Rectal smooth muscle tissue (tissue), 1 donor: ENCODE measurements at regions not wholly inside any gene's neighbourhood (a gene's known extent, or its start where the extent isn't known, plus 50 kb on each side); places are given as distances from the start of the nearest gene placed in this dataset.
"Not testable (repeated sequence)": the region's sequence is repeated elsewhere in the genome, so short reads cannot be mapped to it uniquely, and the experiment has no call there.

Experiments used
- H3K27ac ChIP-seq: one replicate; pipeline ENCODE4 v1.7.0; 2013; ENCODE audit warnings: low read depth, low read length, inconsistent platforms
- H3K27me3 ChIP-seq: one replicate; pipeline ENCODE4 v1.7.0; 2013; ENCODE audit warnings: low read length; ENCODE audit not compliant: control insufficient read depth, insufficient read depth
- H3K36me3 ChIP-seq: one replicate; pipeline ENCODE4 v1.7.0; 2013; ENCODE audit warnings: low read length; ENCODE audit not compliant: control insufficient read depth, insufficient read depth
- H3K4me1 ChIP-seq: one replicate; pipeline ENCODE4 v1.7.0; 2013; ENCODE audit warnings: low read length; ENCODE audit not compliant: control insufficient read depth, insufficient read depth
- H3K4me3 ChIP-seq: one replicate; pipeline ENCODE4 v1.7.0; 2013; ENCODE audit warnings: low read length
- H3K9ac ChIP-seq: one replicate; pipeline ENCODE4 v1.7.0; 2013; ENCODE audit warnings: low read length

DNA sequence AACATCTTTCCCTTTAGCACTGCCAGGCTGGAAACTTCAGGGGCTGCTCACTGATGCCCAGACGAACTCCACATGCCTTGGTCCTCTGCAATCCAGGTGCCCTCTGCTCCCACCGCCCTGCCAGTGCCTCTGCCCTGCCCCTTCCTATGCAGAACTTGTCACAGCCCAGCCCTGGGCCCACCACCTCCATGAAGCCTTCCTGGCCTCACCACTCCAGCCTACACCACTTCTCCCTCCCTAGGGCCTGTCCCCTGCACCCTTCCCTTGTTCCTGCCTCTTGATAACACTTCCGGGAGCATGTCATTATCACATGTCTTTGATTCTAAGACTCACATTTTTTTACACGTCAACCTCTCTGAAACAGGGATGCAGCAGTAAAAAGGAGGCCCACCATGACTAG is 627.2 kb downstream of the UQCRFS1 start:
- H3K4me1 ChIP-seq: no peaks in the 10 kb centered on the region
- no peak overlapping the region for H3K9ac ChIP-seq

GRCh38 chr19:28583713-28584112 is 629.2 kb downstream of the UQCRFS1 start:
- no peaks in the 10 kb centered on the region for H3K27me3 ChIP-seq
- no peaks in the 10 kb centered on the region for H3K36me3 ChIP-seq
- H3K4me3 ChIP-seq: no peak overlapping the region
- H3K27ac ChIP-seq: no peak overlapping the region
- H3K4me1 ChIP-seq: no peaks in the 10 kb centered on the region
- H3K9ac ChIP-seq: no peak overlapping the region

More for the DNA sequence above, 627.2 kb downstream of the UQCRFS1 start:
- Histone ChIP-seq H3K27me3 (no peaks in the 10 kb centered on the region), H3K27ac (no peak overlapping the region), H3K4me3 (no peak overlapping the region), H3K36me3 (no peaks in the 10 kb centered on the region)

DNA sequence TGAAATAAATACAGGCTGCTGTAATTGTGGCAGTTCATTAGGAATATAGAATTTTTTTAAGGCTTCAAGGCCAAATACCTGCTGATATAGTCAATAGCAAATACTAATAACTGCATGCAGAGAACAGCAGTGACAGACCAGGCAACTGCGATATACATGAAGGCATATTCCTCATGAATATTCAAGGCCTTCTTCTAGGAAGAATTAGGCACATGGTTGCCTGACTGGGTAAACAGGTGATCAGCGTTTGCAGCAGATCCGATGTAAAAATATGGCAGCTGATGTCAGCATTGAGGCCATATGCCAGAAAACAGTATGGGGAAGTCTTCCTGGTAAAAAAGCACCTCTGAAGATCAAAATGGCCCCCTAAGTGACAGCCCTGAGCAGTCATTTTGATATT is 629.7 kb downstream of the UQCRFS1 start:
- Histone ChIP-seq H3K36me3 (no peaks in the 10 kb centered on the region), H3K27me3 (no peaks in the 10 kb centered on the region)

GRCh38 chr19:28582796-28583195 is 630.2 kb downstream of the UQCRFS1 start:
- Histone ChIP-seq H3K4me1 (peaks cover under 1% of the 10 kb centered on the region), H3K27me3 (no peaks in the 10 kb centered on the region), H3K4me3 (no peak overlapping the region), H3K9ac (no peak overlapping the region), H3K27ac (no peak overlapping the region), H3K36me3 (no peaks in the 10 kb centered on the region)

More for the DNA sequence above, 629.7 kb downstream of the UQCRFS1 start:
- Histone ChIP-seq H3K27ac (no peak overlapping the region), H3K4me1 (no peaks in the 10 kb centered on the region), H3K9ac (no peak overlapping the region), H3K4me3 (no peak overlapping the region)

DNA sequence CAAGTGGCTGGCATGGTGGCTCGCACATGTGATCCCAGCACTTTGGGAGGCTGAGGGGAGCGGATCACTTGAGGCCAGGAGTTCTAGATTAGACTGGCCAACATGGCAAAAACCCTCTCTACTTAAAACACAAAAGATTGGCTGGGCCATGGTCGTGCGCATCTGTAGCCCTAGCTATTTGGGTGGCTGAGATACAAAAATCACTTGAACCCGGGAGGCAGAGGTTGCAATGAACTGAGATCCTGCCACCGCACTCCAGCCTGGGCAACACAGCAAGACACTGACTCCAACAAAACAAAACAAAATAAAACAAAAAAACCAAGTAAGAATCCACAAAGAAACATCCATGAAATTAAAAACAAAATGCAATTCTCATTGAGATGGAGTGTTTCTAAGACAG is 630.6 kb downstream of the UQCRFS1 start:
- H3K27ac ChIP-seq: no peak overlapping the region
- no peaks in the 10 kb centered on the region for H3K36me3 ChIP-seq
- H3K9ac ChIP-seq: no peak overlapping the region
- H3K4me3 ChIP-seq: no peak overlapping the region
- H3K4me1 ChIP-seq: peaks cover 2% of the 10 kb centered on the region
- H3K27me3 ChIP-seq: no peaks in the 10 kb centered on the region

DNA sequence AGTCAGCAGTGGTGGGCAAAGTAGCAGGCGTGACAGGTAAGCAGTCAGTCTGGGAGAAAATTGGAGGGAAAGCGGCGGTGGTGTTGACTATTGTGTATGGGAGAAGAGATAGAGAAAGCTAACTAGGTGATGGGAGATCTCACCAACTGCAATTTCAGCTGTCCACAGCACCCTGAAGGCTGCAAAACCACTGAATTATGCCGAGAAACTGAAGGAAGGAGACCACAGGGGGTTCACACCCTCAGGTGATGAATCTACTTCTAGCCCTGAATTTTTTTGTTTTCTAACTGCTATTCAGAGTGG is 631.5 kb downstream of the UQCRFS1 start:
- peaks cover 2% of the 10 kb centered on the region for H3K4me1 ChIP-seq
- no peak overlapping the region for H3K4me3 ChIP-seq
- H3K36me3 ChIP-seq: no peaks in the 10 kb centered on the region
- no peaks in the 10 kb centered on the region for H3K27me3 ChIP-seq
- H3K9ac ChIP-seq: no peak overlapping the region
- H3K27ac ChIP-seq: no peak overlapping the region

- Histone ChIP-seq H3K36me3 (no peaks in the 10 kb centered on the region), H3K27me3 (no peaks in the 10 kb centered on the region), H3K4me1 (peaks cover 2% of the 10 kb centered on the region), H3K9ac (no peak overlapping the region), H3K27ac (no peak overlapping the region), H3K4me3 (no peak overlapping the region)
Measured at GRCh38 chr19:28578786-28579505, 634.0 kb downstream of the UQCRFS1 start.

DNA sequence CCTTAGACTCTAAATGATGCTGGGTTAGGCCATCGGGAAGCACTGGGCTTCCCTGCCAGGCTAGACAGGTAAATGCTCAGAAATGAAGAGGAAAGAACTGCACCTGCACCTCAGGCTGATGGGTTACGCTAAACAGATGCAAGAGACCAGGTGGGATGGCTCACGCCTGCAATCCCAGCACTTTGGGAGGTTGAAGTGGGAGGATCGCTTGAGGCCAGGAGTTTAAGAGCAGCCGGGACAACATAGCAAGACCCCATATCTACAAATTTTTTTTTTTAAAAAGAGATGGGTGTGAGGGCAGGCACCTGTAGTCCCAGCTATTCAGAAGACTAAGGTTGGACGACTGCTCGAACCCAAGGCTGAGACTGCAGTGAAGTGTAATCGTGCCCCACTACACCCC is 634.7 kb downstream of the UQCRFS1 start:
- no peaks in the 10 kb centered on the region for H3K27me3 ChIP-seq
- no peak overlapping the region for H3K9ac ChIP-seq
- peaks cover 2% of the 10 kb centered on the region for H3K4me1 ChIP-seq
- no peaks in the 10 kb centered on the region for H3K36me3 ChIP-seq
- H3K27ac ChIP-seq: no peak overlapping the region
- no peak overlapping the region for H3K4me3 ChIP-seq

DNA sequence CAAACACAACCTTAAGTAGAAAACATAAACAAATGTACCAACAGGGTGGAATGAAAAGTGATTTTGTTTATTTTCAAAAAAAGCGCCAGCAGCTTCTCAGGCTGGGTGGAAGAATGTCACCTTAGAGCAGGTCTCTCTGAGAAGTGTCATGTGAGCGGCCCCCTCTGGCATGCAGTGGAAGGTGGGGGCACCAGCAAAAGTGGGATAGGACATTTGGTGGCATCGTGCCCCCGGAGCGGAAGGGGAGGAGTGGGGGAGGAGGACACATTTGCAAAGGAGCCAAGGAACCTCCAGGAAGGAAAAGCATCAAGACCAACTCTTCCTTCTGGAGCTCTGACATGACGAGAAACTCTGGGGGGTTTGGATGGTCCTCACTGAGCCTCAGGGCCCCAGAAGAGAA is 635.3 kb downstream of the UQCRFS1 start:
- Histone ChIP-seq H3K4me1 (peaks cover 2% of the 10 kb centered on the region), H3K36me3 (no peaks in the 10 kb centered on the region), H3K4me3 (no peak overlapping the region), H3K27me3 (no peaks in the 10 kb centered on the region), H3K27ac (no peak overlapping the region), H3K9ac (no peak overlapping the region)

DNA sequence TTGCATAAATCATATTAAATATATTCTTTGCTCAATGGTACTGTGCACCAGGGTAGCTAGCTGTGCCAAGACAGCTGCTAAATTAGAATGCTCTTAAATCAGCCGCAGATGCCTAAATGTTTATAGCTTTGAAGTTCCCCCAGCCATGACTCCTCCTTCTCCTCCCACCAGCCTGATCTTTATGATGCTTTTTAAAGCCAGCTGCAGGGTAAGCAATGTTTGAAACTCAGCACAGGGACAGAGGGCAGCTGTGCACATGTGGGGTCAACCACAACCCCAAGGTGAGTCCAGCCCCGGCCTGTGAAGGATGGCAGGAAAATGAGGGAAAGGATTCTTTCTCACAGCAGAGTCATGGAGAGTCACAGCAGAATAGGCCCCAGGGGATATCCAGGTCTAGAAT is 635.7 kb downstream of the UQCRFS1 start:
- Histone ChIP-seq H3K4me1 (peaks cover 2% of the 10 kb centered on the region), H3K27ac (no peak overlapping the region), H3K4me3 (no peak overlapping the region), H3K9ac (no peak overlapping the region), H3K36me3 (no peaks in the 10 kb centered on the region), H3K27me3 (no peaks in the 10 kb centered on the region)

DNA sequence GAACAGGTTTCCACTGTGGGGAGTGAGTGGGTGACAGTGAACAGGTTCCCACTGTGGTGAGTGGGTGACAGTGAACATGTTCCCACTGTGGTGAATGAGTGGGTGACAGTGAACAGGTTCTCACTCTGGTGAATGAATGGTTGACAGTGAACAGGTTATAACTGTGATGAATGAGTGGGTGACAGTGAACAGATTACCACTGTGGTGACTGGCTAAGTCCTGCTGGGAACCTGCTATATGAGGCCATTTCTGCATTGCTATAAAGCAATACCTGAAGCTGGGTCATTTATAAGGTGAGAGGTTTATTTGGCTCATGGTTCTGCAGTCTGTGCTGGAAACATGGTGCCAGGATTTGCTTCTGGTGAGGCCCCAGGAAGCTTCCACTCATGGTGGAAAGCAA is 637.1 kb downstream of the UQCRFS1 start:
- Histone ChIP-seq H3K36me3 (no peaks in the 10 kb centered on the region), H3K27ac (no peak overlapping the region)

DNA sequence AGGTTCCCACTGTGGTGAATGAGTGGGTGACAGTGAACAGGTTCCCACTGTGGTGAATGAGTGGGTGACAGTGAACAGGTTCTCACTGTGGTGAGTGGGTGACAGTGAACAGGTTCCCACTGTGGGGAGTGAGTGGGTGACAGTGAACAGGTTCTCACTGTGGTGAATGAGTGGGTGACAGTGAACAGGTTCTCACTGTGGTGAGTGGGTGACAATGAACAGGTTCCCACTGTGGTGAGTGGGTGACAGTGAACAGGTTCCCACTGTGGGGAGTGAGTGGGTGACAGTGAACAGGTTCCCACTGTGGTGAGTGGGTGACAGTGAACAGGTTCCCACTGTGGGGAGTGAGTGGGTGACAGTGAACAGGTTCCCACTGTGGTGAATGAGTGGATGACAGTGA is 637.6 kb downstream of the UQCRFS1 start:
- H3K4me1 ChIP-seq, H3K9ac ChIP-seq, H3K4me3 ChIP-seq, H3K27ac ChIP-seq, H3K27me3 ChIP-seq, H3K36me3 ChIP-seq: not testable (repeated sequence)

More for the DNA sequence above, 637.1 kb downstream of the UQCRFS1 start:
- no peak overlapping the region for H3K4me3 ChIP-seq
- H3K4me1 ChIP-seq: peaks cover 2% of the 10 kb centered on the region
- no peak overlapping the region for H3K9ac ChIP-seq
- no peaks in the 10 kb centered on the region for H3K27me3 ChIP-seq

GRCh38 chr19:28574212-28574611 is 638.7 kb downstream of the UQCRFS1 start:
- H3K9ac ChIP-seq: no peak overlapping the region
- no peaks in the 10 kb centered on the region for H3K36me3 ChIP-seq
- no peak overlapping the region for H3K27ac ChIP-seq
- H3K4me3 ChIP-seq: no peak overlapping the region
- no peaks in the 10 kb centered on the region for H3K27me3 ChIP-seq
- H3K4me1 ChIP-seq: peaks cover 2% of the 10 kb centered on the region
